ENCODE measurements at regions not wholly inside any gene's neighbourhood (a gene's known extent, or its start where the extent isn't known, plus 50 kb on each side); places are given as distances from the start of the nearest gene placed in this dataset.
"Not testable (repeated sequence)": the region's sequence is repeated elsewhere in the genome, so short reads cannot be mapped to it uniquely, and the experiment has no call there.

- CTCF ChIA-PET; H3K36me3 ChIP-seq (ENCODE audit: insufficient read depth, low read length); H3K9me3 ChIP-seq (ENCODE audit: low read length); H3K4me3 Mint-ChIP-seq; H3K4me3 ChIP-seq (ENCODE audit: low read length); H3K4me1 ChIP-seq (ENCODE audit: insufficient read depth, low read length); H3K9me3 Mint-ChIP-seq; H3K27ac ChIP-seq (ENCODE audit: low read depth, low read length); H3K27me3 ChIP-seq (ENCODE audit: insufficient read depth, low read length, poor library complexity, severe bottlenecking); DNase-seq; H3K36me3 Mint-ChIP-seq; H3K27ac Mint-ChIP-seq; H3K27me3 Mint-ChIP-seq; POLR2A ChIA-PET; H3K4me1 Mint-ChIP-seq: not testable (repeated sequence)
Observed at GRCh38 chr1:194738843-194739242, 1552.4 kb upstream of the B3GALT2 start.

- H3K36me3 ChIP-seq (ENCODE audit: insufficient read depth, low read length) = no peaks in the 10 kb centered on the region
- POLR2A ChIA-PET = no interaction called here
- Mint-ChIP-seq H3K27me3 (no peaks in the 10 kb centered on the region), H3K27ac (no peak overlapping the region), H3K9me3 (no peaks in the 10 kb centered on the region), H3K4me1 (no peaks in the 10 kb centered on the region), H3K4me3 (no peak overlapping the region), H3K36me3 (no peaks in the 10 kb centered on the region)
- H3K4me3 ChIP-seq (ENCODE audit: low read length) = no peak overlapping the region
- no peak for DNase-seq
- H3K27ac ChIP-seq (ENCODE audit: low read depth, low read length) = no peak overlapping the region
- H3K27me3 ChIP-seq (ENCODE audit: insufficient read depth, low read length, poor library complexity, severe bottlenecking) = no peaks in the 10 kb centered on the region
- no peaks in the 10 kb centered on the region for H3K9me3 ChIP-seq (ENCODE audit: low read length)
- H3K4me1 ChIP-seq (ENCODE audit: insufficient read depth, low read length) = no peaks in the 10 kb centered on the region
- CTCF ChIA-PET = no interaction called here
Observed at GRCh38 chr1:194734970-194735369, 1548.6 kb upstream of the B3GALT2 start.

GRCh38 chr1:194731025-194731424, 1544.6 kb upstream of the B3GALT2 start:
- CTCF ChIA-PET = no interaction called here
- Histone ChIP-seq H3K27ac (ENCODE audit: low read depth, low read length) (no peak overlapping the region), H3K4me3 (ENCODE audit: low read length) (no peak overlapping the region), H3K27me3 (ENCODE audit: insufficient read depth, low read length, poor library complexity, severe bottlenecking) (no peaks in the 10 kb centered on the region), H3K4me1 (ENCODE audit: insufficient read depth, low read length) (no peaks in the 10 kb centered on the region), H3K9me3 (ENCODE audit: low read length) (no peaks in the 10 kb centered on the region), H3K36me3 (ENCODE audit: insufficient read depth, low read length) (no peaks in the 10 kb centered on the region)
- H3K27ac Mint-ChIP-seq = no peak overlapping the region
- no peak for DNase-seq
- H3K9me3 Mint-ChIP-seq = no peaks in the 10 kb centered on the region
- H3K27me3 Mint-ChIP-seq = no peaks in the 10 kb centered on the region
- H3K36me3 Mint-ChIP-seq = no peaks in the 10 kb centered on the region
- H3K4me3 Mint-ChIP-seq = no peak overlapping the region
- POLR2A ChIA-PET = no interaction called here
- H3K4me1 Mint-ChIP-seq = no peaks in the 10 kb centered on the region

- ChIA-PET POLR2A (no interaction called here), CTCF (no interaction called here)
- no peak overlapping the region for H3K4me3 Mint-ChIP-seq
- no peak overlapping the region for H3K27ac Mint-ChIP-seq
- H3K36me3 Mint-ChIP-seq = no peaks in the 10 kb centered on the region
- H3K9me3 Mint-ChIP-seq = no peaks in the 10 kb centered on the region
- Histone ChIP-seq H3K9me3 (ENCODE audit: low read length) (no peaks in the 10 kb centered on the region), H3K27ac (ENCODE audit: low read depth, low read length) (no peak overlapping the region), H3K36me3 (ENCODE audit: insufficient read depth, low read length) (no peaks in the 10 kb centered on the region), H3K4me3 (ENCODE audit: low read length) (no peak overlapping the region), H3K27me3 (ENCODE audit: insufficient read depth, low read length, poor library complexity, severe bottlenecking) (no peaks in the 10 kb centered on the region), H3K4me1 (ENCODE audit: insufficient read depth, low read length) (no peaks in the 10 kb centered on the region)
- H3K4me1 Mint-ChIP-seq = no peaks in the 10 kb centered on the region
- H3K27me3 Mint-ChIP-seq = no peaks in the 10 kb centered on the region
- DNase-seq = no peak
Observed at GRCh38 chr1:194730304-194730703, 1543.9 kb upstream of the B3GALT2 start.

GRCh38 chr1:194723067-194723466, 1536.7 kb upstream of the B3GALT2 start:
- H3K4me3 ChIP-seq (ENCODE audit: low read length) = no peak overlapping the region
- peaks cover 0 to 3% (median 0%) of the 10 kb centered on the region in 5 donors for H3K9me3 Mint-ChIP-seq
- H3K27me3 ChIP-seq (ENCODE audit: insufficient read depth, low read length, poor library complexity, severe bottlenecking) = no peaks in the 10 kb centered on the region
- no peaks in the 10 kb centered on the region for H3K27me3 Mint-ChIP-seq
- no peaks in the 10 kb centered on the region for H3K4me1 Mint-ChIP-seq
- H3K9me3 ChIP-seq (ENCODE audit: low read length) = no peaks in the 10 kb centered on the region
- H3K4me3 Mint-ChIP-seq = no peak overlapping the region
- DNase-seq = no peak
- no peak overlapping the region for H3K27ac Mint-ChIP-seq
- no peaks in the 10 kb centered on the region for H3K4me1 ChIP-seq (ENCODE audit: insufficient read depth, low read length)
- POLR2A ChIA-PET = no interaction called here
- no peaks in the 10 kb centered on the region for H3K36me3 Mint-ChIP-seq
- no peak overlapping the region for H3K27ac ChIP-seq (ENCODE audit: low read depth, low read length)
- CTCF ChIA-PET = no interaction called here
- H3K36me3 ChIP-seq (ENCODE audit: insufficient read depth, low read length) = no peaks in the 10 kb centered on the region

- Histone ChIP-seq H3K4me1 (ENCODE audit: insufficient read depth, low read length) (no peaks in the 10 kb centered on the region), H3K36me3 (ENCODE audit: insufficient read depth, low read length) (no peaks in the 10 kb centered on the region), H3K9me3 (ENCODE audit: low read length) (no peaks in the 10 kb centered on the region), H3K27me3 (ENCODE audit: insufficient read depth, low read length, poor library complexity, severe bottlenecking) (no peaks in the 10 kb centered on the region), H3K4me3 (ENCODE audit: low read length) (no peak overlapping the region), H3K27ac (ENCODE audit: low read depth, low read length) (no peak overlapping the region)
- peaks cover 0 to 3% (median 0%) of the 10 kb centered on the region in 5 donors for H3K9me3 Mint-ChIP-seq
- no peak for DNase-seq
- H3K4me1 Mint-ChIP-seq = no peaks in the 10 kb centered on the region
- no peaks in the 10 kb centered on the region for H3K27me3 Mint-ChIP-seq
- CTCF ChIA-PET = no interaction called here
- H3K36me3 Mint-ChIP-seq = no peaks in the 10 kb centered on the region
- POLR2A ChIA-PET = no interaction called here
- H3K4me3 Mint-ChIP-seq = no peak overlapping the region
- H3K27ac Mint-ChIP-seq = no peak overlapping the region
Observed at GRCh38 chr1:194717941-194718340, 1531.5 kb upstream of the B3GALT2 start.

GRCh38 chr1:194717334-194717733, 1530.9 kb upstream of the B3GALT2 start:
- no peak for DNase-seq
- Mint-ChIP-seq H3K27me3 (no peaks in the 10 kb centered on the region), H3K27ac (no peak overlapping the region), H3K36me3 (no peaks in the 10 kb centered on the region), H3K4me1 (no peaks in the 10 kb centered on the region), H3K9me3 (peaks cover 0 to 3% (median 0%) of the 10 kb centered on the region in 5 donors), H3K4me3 (no peak overlapping the region)
- H3K27me3 ChIP-seq (ENCODE audit: insufficient read depth, low read length, poor library complexity, severe bottlenecking) = no peaks in the 10 kb centered on the region
- no peaks in the 10 kb centered on the region for H3K9me3 ChIP-seq (ENCODE audit: low read length)
- no peak overlapping the region for H3K4me3 ChIP-seq (ENCODE audit: low read length)
- POLR2A ChIA-PET = no interaction called here
- H3K4me1 ChIP-seq (ENCODE audit: insufficient read depth, low read length) = no peaks in the 10 kb centered on the region
- H3K27ac ChIP-seq (ENCODE audit: low read depth, low read length) = no peak overlapping the region
- CTCF ChIA-PET = no interaction called here
- no peaks in the 10 kb centered on the region for H3K36me3 ChIP-seq (ENCODE audit: insufficient read depth, low read length)

GRCh38 chr1:194710671-194711070, 1524.3 kb upstream of the B3GALT2 start:
- no peaks in the 10 kb centered on the region for H3K9me3 Mint-ChIP-seq
- H3K27me3 Mint-ChIP-seq = no peaks in the 10 kb centered on the region
- Histone ChIP-seq H3K36me3 (ENCODE audit: insufficient read depth, low read length) (no peaks in the 10 kb centered on the region), H3K27ac (ENCODE audit: low read depth, low read length) (no peak overlapping the region), H3K9me3 (ENCODE audit: low read length) (no peaks in the 10 kb centered on the region), H3K4me3 (ENCODE audit: low read length) (no peak overlapping the region), H3K4me1 (ENCODE audit: insufficient read depth, low read length) (no peaks in the 10 kb centered on the region), H3K27me3 (ENCODE audit: insufficient read depth, low read length, poor library complexity, severe bottlenecking) (no peaks in the 10 kb centered on the region)
- H3K36me3 Mint-ChIP-seq = no peaks in the 10 kb centered on the region
- H3K4me3 Mint-ChIP-seq = no peak overlapping the region
- CTCF ChIA-PET = no interaction called here
- DNase-seq = no peak
- POLR2A ChIA-PET = no interaction called here
- no peak overlapping the region for H3K27ac Mint-ChIP-seq
- H3K4me1 Mint-ChIP-seq = no peaks in the 10 kb centered on the region

GRCh38 chr1:194709439-194709838, 1523.0 kb upstream of the B3GALT2 start:
- H3K27me3 Mint-ChIP-seq = no peaks in the 10 kb centered on the region
- Histone ChIP-seq H3K9me3 (ENCODE audit: low read length) (no peaks in the 10 kb centered on the region), H3K4me1 (ENCODE audit: insufficient read depth, low read length) (no peaks in the 10 kb centered on the region), H3K27ac (ENCODE audit: low read depth, low read length) (no peak overlapping the region), H3K4me3 (ENCODE audit: low read length) (no peak overlapping the region), H3K27me3 (ENCODE audit: insufficient read depth, low read length, poor library complexity, severe bottlenecking) (no peaks in the 10 kb centered on the region), H3K36me3 (ENCODE audit: insufficient read depth, low read length) (no peaks in the 10 kb centered on the region)
- CTCF ChIA-PET = no interaction called here
- no peaks in the 10 kb centered on the region for H3K36me3 Mint-ChIP-seq
- no peak for DNase-seq
- H3K9me3 Mint-ChIP-seq = no peaks in the 10 kb centered on the region
- no peak overlapping the region for H3K27ac Mint-ChIP-seq
- no peaks in the 10 kb centered on the region for H3K4me1 Mint-ChIP-seq
- no peak overlapping the region for H3K4me3 Mint-ChIP-seq
- POLR2A ChIA-PET = no interaction called here
